OCI-LY7 (cell line): ENCODE measurements at regions not wholly inside any gene's neighbourhood (a gene's known extent, or its start where the extent isn't known, plus 50 kb on each side); places are given as distances from the start of the nearest gene placed in this dataset.

Experiments
- BruUV-seq: library from RNA; stranded (reverse); fragments of 400-500 nt; replicated peaks from 2 replicates; lab custom pipeline; 2021; lab: Mats Ljungman, UMichigan
- CTCF ChIA-PET: fragments of 300-600 bp; sonication (Branson Sonifier 250); formaldehyde crosslinking; loops from one replicate; lab custom pipeline; 2022; ENCODE audit warnings: antibody characterized with exemption; ENCODE audit not compliant: unreplicated experiment; lab: Charles Lee
- POLR2A ChIA-PET: fragments of 300-600 bp; sonication (Branson Sonifier 250); formaldehyde crosslinking; loops from one replicate; lab custom pipeline; 2022; ENCODE audit warnings: antibody characterized with exemption; lab: Charles Lee
- DNase-seq: peaks from one replicate; pipeline ENCODE4 v3.0.0-alpha.2; 2015; ENCODE audit warnings: low spot score
- H2AFZ ChIP-seq: fragments of 200-600 bp; sonication (generic), shearing (Covaris generic); 2 replicates; pipeline ENCODE4 v1.6.1; 2014; ENCODE audit warnings: mild to moderate bottlenecking, antibody characterized with exemption, low read length, moderate library complexity
- H3K27ac ChIP-seq: fragments of 200-600 bp; sonication (generic); 2 replicates; pipeline ENCODE4 v1.5.1; 2014; ENCODE audit warnings: mixed run types, low read depth, mild to moderate bottlenecking, moderate library complexity, low read length, inconsistent platforms; ENCODE audit not compliant: poor library complexity, severe bottlenecking
- H3K36me3 ChIP-seq: fragments of 200-600 bp; sonication (generic); 2 replicates; pipeline ENCODE4 v1.6.1; 2014; ENCODE audit warnings: mild to moderate bottlenecking, antibody characterized with exemption, low read length, moderate library complexity, mixed read lengths; ENCODE audit not compliant: insufficient read depth
- H3K4me1 ChIP-seq: fragments of 200-600 bp; sonication (generic); 2 replicates; pipeline ENCODE4 v1.5.1; 2014; ENCODE audit warnings: mild to moderate bottlenecking, low read length; ENCODE audit not compliant: insufficient read depth, poor library complexity, severe bottlenecking
- H3K4me2 ChIP-seq: fragments of 200-600 bp; sonication (generic); 2 replicates; pipeline ENCODE4 v1.6.1; 2014; ENCODE audit warnings: mild to moderate bottlenecking, low read length
- H3K4me3 ChIP-seq: fragments of 200-600 bp; sonication (generic); 2 replicates; pipeline ENCODE4 v1.5.1; 2014; ENCODE audit warnings: mild to moderate bottlenecking, low read depth, low read length; ENCODE audit not compliant: poor library complexity, severe bottlenecking
- H3K79me2 ChIP-seq: fragments of 200-600 bp; sonication (generic); 2 replicates; pipeline ENCODE4 v1.6.1; 2016; ENCODE audit warnings: low read depth, mild to moderate bottlenecking, low read length, moderate library complexity, mixed read lengths; ENCODE audit not compliant: insufficient read depth
- H3K9me2 ChIP-seq: fragments of 200-600 bp; sonication (generic); 2 replicates; pipeline ENCODE4 v1.6.1; 2016; ENCODE audit warnings: mild to moderate bottlenecking, low read length, mixed read lengths; ENCODE audit not compliant: insufficient read depth
- H3K9me3 ChIP-seq: fragments of 200-600 bp; sonication (generic); 2 replicates; pipeline ENCODE4 v1.6.1; 2014; ENCODE audit warnings: mild to moderate bottlenecking, mixed run types, low read length, mixed read lengths
- H4K20me1 ChIP-seq: fragments of 200-600 bp; sonication (generic); 2 replicates; pipeline ENCODE4 v1.6.1; 2014; ENCODE audit warnings: mild to moderate bottlenecking, antibody characterized with exemption, low read length, moderate library complexity, mixed read lengths; ENCODE audit not compliant: insufficient read depth
- EZH2phosphoT487 ChIP-seq: fragments of 200-600 bp; sonication (generic); IDR thresholded peaks from 2 replicates; pipeline ENCODE4 v1.6.1; 2018; ENCODE audit warnings: low read depth, borderline replicate concordance, mild to moderate bottlenecking, mixed run types, antibody characterized with exemption, low read length, moderate library complexity, mixed read lengths
- intact Hi-C: fragments of 100-400 bp; cut with micrococcal nuclease; formaldehyde crosslinking; loops from one replicate; pipeline ENCODE4 v1.10.0; 2022; ENCODE audit not compliant: unreplicated experiment
- TF ChIP-seq, protein P1 (sequence below): fragments of 200-600 bp; sonication (generic); conservative IDR thresholded peaks from 2 replicates; pipeline ENCODE4 v1.5.1; 2014; ENCODE audit warnings: mild to moderate bottlenecking, antibody characterized with exemption, low read length, moderate library complexity, mixed read lengths

DNA sequence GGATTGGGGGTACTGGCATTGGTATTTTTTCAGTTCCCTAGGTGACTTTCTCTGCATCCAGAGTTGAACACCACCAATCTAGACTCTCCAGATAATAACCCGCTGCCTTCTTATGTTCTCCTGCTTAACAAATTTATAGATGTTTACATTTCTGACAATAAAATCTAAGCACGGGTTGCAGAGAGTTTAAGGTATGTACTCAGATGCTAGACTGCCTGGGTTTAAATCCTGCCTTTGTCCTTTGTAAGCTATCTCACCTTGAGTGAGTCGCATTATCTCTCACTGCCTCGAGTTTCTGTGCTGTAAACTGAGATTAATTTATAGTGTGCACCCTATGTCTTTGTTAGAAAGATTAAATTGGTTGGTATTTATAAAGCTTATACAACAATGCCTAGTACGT is 131.4 kb upstream of the ARGLU1 start:
- no peak for DNase-seq
- H3K79me2 ChIP-seq = no peaks in the 10 kb centered on the region
- H3K9me3 ChIP-seq = no peaks in the 10 kb centered on the region
- H4K20me1 ChIP-seq = no peaks in the 10 kb centered on the region
- ChIA-PET POLR2A (no interaction called here), CTCF (no interaction called here)
- intact Hi-C loops = no loop called here
- no peak overlapping the region for H2AFZ ChIP-seq
- no peak overlapping the region for H3K4me2 ChIP-seq
- no peaks in the 10 kb centered on the region for H3K9me2 ChIP-seq
- H3K27ac ChIP-seq = no peak overlapping the region
- no peak overlapping the region for H3K4me3 ChIP-seq
- no peaks in the 10 kb centered on the region for H3K36me3 ChIP-seq
- no peak for TF ChIP-seq EZH2phosphoT487
- TF ChIP-seq, protein P1, sequence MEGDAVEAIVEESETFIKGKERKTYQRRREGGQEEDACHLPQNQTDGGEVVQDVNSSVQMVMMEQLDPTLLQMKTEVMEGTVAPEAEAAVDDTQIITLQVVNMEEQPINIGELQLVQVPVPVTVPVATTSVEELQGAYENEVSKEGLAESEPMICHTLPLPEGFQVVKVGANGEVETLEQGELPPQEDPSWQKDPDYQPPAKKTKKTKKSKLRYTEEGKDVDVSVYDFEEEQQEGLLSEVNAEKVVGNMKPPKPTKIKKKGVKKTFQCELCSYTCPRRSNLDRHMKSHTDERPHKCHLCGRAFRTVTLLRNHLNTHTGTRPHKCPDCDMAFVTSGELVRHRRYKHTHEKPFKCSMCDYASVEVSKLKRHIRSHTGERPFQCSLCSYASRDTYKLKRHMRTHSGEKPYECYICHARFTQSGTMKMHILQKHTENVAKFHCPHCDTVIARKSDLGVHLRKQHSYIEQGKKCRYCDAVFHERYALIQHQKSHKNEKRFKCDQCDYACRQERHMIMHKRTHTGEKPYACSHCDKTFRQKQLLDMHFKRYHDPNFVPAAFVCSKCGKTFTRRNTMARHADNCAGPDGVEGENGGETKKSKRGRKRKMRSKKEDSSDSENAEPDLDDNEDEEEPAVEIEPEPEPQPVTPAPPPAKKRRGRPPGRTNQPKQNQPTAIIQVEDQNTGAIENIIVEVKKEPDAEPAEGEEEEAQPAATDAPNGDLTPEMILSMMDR = no peak
- no peaks in the 10 kb centered on the region for H3K4me1 ChIP-seq
- no TSS peak for BruUV-seq

DNA sequence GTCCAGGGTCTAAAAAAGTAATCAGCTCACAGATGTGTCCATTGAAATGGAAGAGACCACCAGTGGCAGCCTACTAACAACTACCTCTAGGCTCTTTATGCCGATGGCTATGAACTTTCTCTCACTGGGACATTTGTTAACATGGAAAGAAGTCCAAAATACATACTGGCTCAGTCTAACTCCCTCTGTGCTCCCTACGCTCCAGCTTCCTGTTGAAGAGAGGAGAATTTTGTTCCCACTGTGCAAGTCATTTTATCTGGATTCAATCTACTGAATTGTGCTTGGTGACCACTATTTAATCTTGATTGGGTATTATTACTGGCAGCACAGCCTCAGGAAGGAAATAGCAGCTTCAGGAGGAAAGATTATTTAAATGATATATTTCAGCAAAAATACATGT is 128.8 kb upstream of the ARGLU1 start:
- Histone ChIP-seq H3K36me3 (no peaks in the 10 kb centered on the region), H3K4me3 (no peak overlapping the region), H3K27ac (no peak overlapping the region), H3K9me2 (no peaks in the 10 kb centered on the region), H3K4me2 (no peak overlapping the region), H3K79me2 (no peaks in the 10 kb centered on the region), H3K4me1 (no peaks in the 10 kb centered on the region), H4K20me1 (no peaks in the 10 kb centered on the region), H2AFZ (no peak overlapping the region), H3K9me3 (no peaks in the 10 kb centered on the region)
- POLR2A ChIA-PET = no interaction called here
- BruUV-seq = no TSS peak
- DNase-seq = no peak
- intact Hi-C loops = no loop called here
- TF ChIP-seq EZH2phosphoT487 = no peak
- TF ChIP-seq, protein P1 = no peak
- CTCF ChIA-PET = no interaction called here

DNA sequence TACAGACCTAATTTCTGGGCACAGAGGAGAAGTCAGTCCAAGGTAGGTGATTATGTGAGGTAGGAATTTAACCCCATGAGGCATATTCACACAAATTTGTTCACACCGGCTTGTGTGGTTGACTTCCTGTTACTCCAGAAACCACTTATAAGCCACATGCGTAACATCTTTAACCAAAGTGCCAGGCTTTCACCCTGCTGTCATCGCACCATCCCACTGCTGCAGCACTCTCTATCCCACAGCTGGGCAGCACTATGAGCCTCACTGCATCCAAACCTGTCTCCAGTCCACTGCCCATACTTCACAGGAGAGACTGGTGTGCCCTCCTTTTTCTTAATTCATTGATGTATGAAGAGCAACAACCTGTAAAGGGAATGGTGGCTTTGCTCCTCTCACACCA is 128.2 kb upstream of the ARGLU1 start:
- intact Hi-C loops = no loop called here
- POLR2A ChIA-PET = no interaction called here
- no peaks in the 10 kb centered on the region for H3K9me2 ChIP-seq
- H4K20me1 ChIP-seq = no peaks in the 10 kb centered on the region
- H3K36me3 ChIP-seq = no peaks in the 10 kb centered on the region
- CTCF ChIA-PET = no interaction called here
- no peak overlapping the region for H2AFZ ChIP-seq
- H3K9me3 ChIP-seq = no peaks in the 10 kb centered on the region
- DNase-seq = no peak
- H3K27ac ChIP-seq = no peak overlapping the region
- H3K4me1 ChIP-seq = no peaks in the 10 kb centered on the region
- TF ChIP-seq, protein P1 = no peak
- no peak for TF ChIP-seq EZH2phosphoT487
- BruUV-seq = no TSS peak
- no peaks in the 10 kb centered on the region for H3K79me2 ChIP-seq
- H3K4me2 ChIP-seq = no peak overlapping the region
- H3K4me3 ChIP-seq = no peak overlapping the region
